Coronary artery (tissue), 2 donors: ENCODE measurements at regions not wholly inside any gene's neighbourhood (a gene's known extent, or its start where the extent isn't known, plus 50 kb on each side); places are given as distances from the start of the nearest gene placed in this dataset.

ENCODE experiments used
- DNase-seq: peaks from one replicate; pipeline ENCODE4 v3.0.0-alpha.2; 2017; ENCODE audit warnings: low spot score
- H3K27ac ChIP-seq, 2 donors: fragments of 200-600 bp; sonication (generic); one replicate each; pipeline ENCODE4 v1.5.1; 2016 to 2019
- H3K4me3 ChIP-seq: fragments of 200-600 bp; sonication (generic); 2 replicates; pipeline ENCODE4 v1.5.1; 2016; ENCODE audit warnings: mild to moderate bottlenecking, moderate library complexity
- CTCF ChIP-seq: fragments of 200-600 bp; sonication (generic); IDR thresholded peaks from one replicate; pipeline ENCODE4 v1.5.1; 2019; ENCODE audit warnings: antibody characterized with exemption

- Histone ChIP-seq H3K4me3 (no peak overlapping the region), H3K27ac (no peak overlapping the region)
- no peak for DNase-seq
- TF ChIP-seq CTCF: no peak
Observed at GRCh38 chr10:104546336-104546735, 94.8 kb upstream of the SORCS3 start.

GRCh38 chr10:104546756-104547155 is 94.3 kb upstream of the SORCS3 start:
- TF ChIP-seq CTCF: no peak
- Histone ChIP-seq H3K4me3 (no peak overlapping the region), H3K27ac (no peak overlapping the region)
- DNase-seq: no peak

GRCh38 chr10:104548090-104548489 is 93.0 kb upstream of the SORCS3 start:
- TF ChIP-seq CTCF: no peak
- Histone ChIP-seq H3K4me3 (no peak overlapping the region), H3K27ac (no peak overlapping the region)
- no peak for DNase-seq

GRCh38 chr10:104556831-104557230 is 84.3 kb upstream of the SORCS3 start:
- no peak overlapping the region for H3K27ac ChIP-seq
- no peak for TF ChIP-seq CTCF
- DNase-seq: no peak
- no peak overlapping the region for H3K4me3 ChIP-seq

- Histone ChIP-seq H3K27ac (no peak overlapping the region), H3K4me3 (no peak overlapping the region)
- no peak for DNase-seq
- TF ChIP-seq CTCF: no peak
Observed at GRCh38 chr10:104557966-104558365, 83.1 kb upstream of the SORCS3 start.

- Histone ChIP-seq H3K27ac (no peak overlapping the region), H3K4me3 (no peak overlapping the region)
- no peak for DNase-seq
- no peak for TF ChIP-seq CTCF
Observed at GRCh38 chr10:104559935-104560334, 81.2 kb upstream of the SORCS3 start.

- Histone ChIP-seq H3K27ac (no peak overlapping the region), H3K4me3 (no peak overlapping the region)
- TF ChIP-seq CTCF: no peak
- DNase-seq: no peak
Observed at GRCh38 chr10:104563051-104563450, 78.0 kb upstream of the SORCS3 start.
